WTC11 (cell line): ENCODE measurements at regions not wholly inside any gene's neighbourhood (a gene's known extent, or its start where the extent isn't known, plus 50 kb on each side); places are given as distances from the start of the nearest gene placed in this dataset.

ENCODE experiments used
- CREB1 ChIP-seq: sonication (generic); formaldehyde crosslinking; IDR thresholded peaks from 2 replicates; pipeline ENCODE4 v1.8.0; 2023; ENCODE audit warnings: mild to moderate bottlenecking, missing genetic modification reagents
- MXD4 ChIP-seq: fragments of 250-450 bp; sonication (Bioruptor Pico); IDR thresholded peaks from 2 replicates; pipeline ENCODE4 v1.8.0; 2021; ENCODE audit warnings: mild to moderate bottlenecking, moderate library complexity, borderline replicate concordance
- RORB ChIP-seq: fragments of 250-450 bp; sonication (Bioruptor Pico); IDR thresholded peaks from 2 replicates; pipeline ENCODE4 v1.9.0; 2021; ENCODE audit warnings: mild to moderate bottlenecking
- SOX15 ChIP-seq: fragments of 250-450 bp; sonication (Bioruptor Pico); IDR thresholded peaks from 2 replicates; pipeline ENCODE4 v1.9.0; 2021; ENCODE audit warnings: mild to moderate bottlenecking
- SP1 ChIP-seq: sonication (generic); formaldehyde crosslinking; conservative IDR thresholded peaks from 2 replicates; pipeline ENCODE4 v1.8.1; 2022; ENCODE audit warnings: missing genetic modification reagents
- TEAD1 ChIP-seq: sonication (generic); formaldehyde crosslinking; IDR thresholded peaks from 2 replicates; pipeline ENCODE4 v1.8.0; 2022; ENCODE audit warnings: mild to moderate bottlenecking, missing genetic modification reagents
- ZNF263 ChIP-seq: sonication (generic); formaldehyde crosslinking; IDR thresholded peaks from 2 replicates; pipeline ENCODE4 v1.8.1; 2022; ENCODE audit warnings: low read depth, mild to moderate bottlenecking, moderate library complexity, missing genetic modification reagents
- ZNF396 ChIP-seq: fragments of 250-450 bp; sonication (Bioruptor Pico); IDR thresholded peaks from 2 replicates; pipeline ENCODE4 v1.8.0; 2021; ENCODE audit warnings: mild to moderate bottlenecking, moderate library complexity, borderline replicate concordance
- TF ChIP-seq, protein P1 (sequence below): fragments of 200-600 bp; IDR thresholded peaks from 2 replicates; pipeline ENCODE4 v1.8.0; 2022; ENCODE audit warnings: antibody characterized with exemption
- TF ChIP-seq, protein P2 (sequence below): fragments of 250-450 bp; sonication (Bioruptor Pico); IDR thresholded peaks from 2 replicates; pipeline ENCODE4 v1.9.0; 2021; ENCODE audit warnings: mild to moderate bottlenecking
- TF ChIP-seq, protein P3 (sequence below): sonication (generic); formaldehyde crosslinking; IDR thresholded peaks from 2 replicates; pipeline ENCODE4 v1.8.0; 2022; ENCODE audit warnings: mild to moderate bottlenecking, missing genetic modification reagents
- TF ChIP-seq, protein P4 (sequence below): sonication (generic); formaldehyde crosslinking; IDR thresholded peaks from 2 replicates; pipeline ENCODE4 v1.8.1; 2022; ENCODE audit warnings: low read depth, missing genetic modification reagents, borderline replicate concordance
- TF ChIP-seq, protein P5 (sequence below): sonication (generic); formaldehyde crosslinking; IDR thresholded peaks from 2 replicates; pipeline ENCODE4 v1.8.1; 2023; ENCODE audit warnings: mild to moderate bottlenecking, missing genetic modification reagents, moderate library complexity
- TF ChIP-seq, protein P6 (sequence below): sonication (generic); formaldehyde crosslinking; IDR thresholded peaks from 2 replicates; pipeline ENCODE4 v1.8.1; 2022; ENCODE audit warnings: missing genetic modification reagents, borderline replicate concordance

DNA sequence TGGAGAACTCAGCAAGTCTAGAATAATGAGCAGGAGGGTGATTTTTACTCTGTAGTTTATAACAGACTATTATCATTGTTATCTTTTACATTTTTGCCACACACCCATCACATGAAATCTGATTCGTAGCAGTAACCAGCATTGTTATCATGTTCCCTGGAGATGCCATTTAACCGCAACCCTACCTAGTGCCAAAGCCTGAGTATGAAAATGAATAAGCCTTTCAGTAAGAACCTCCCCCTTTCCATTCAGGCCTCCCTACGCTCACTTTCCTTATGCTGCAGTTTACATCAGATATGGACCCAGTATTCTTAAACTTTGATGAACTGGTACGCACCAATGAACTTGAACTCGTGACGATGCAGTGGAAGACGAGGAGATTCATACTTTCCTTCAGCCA, 158.7 kb upstream of the SPRED1 start:
- TF ChIP-seq SOX15 (no peak), SP1 (CRISPR knock-in tag) (no peak), ZNF396 (CRISPR knock-in tag) (no peak), CREB1 (no peak), RORB (CRISPR knock-in tag) (no peak), ZNF263 (CRISPR knock-in tag) (no peak), MXD4 (CRISPR knock-in tag) (no peak), TEAD1 (no peak)
- TF ChIP-seq, protein P1, sequence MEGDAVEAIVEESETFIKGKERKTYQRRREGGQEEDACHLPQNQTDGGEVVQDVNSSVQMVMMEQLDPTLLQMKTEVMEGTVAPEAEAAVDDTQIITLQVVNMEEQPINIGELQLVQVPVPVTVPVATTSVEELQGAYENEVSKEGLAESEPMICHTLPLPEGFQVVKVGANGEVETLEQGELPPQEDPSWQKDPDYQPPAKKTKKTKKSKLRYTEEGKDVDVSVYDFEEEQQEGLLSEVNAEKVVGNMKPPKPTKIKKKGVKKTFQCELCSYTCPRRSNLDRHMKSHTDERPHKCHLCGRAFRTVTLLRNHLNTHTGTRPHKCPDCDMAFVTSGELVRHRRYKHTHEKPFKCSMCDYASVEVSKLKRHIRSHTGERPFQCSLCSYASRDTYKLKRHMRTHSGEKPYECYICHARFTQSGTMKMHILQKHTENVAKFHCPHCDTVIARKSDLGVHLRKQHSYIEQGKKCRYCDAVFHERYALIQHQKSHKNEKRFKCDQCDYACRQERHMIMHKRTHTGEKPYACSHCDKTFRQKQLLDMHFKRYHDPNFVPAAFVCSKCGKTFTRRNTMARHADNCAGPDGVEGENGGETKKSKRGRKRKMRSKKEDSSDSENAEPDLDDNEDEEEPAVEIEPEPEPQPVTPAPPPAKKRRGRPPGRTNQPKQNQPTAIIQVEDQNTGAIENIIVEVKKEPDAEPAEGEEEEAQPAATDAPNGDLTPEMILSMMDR = no peak
- TF ChIP-seq, protein P2, sequence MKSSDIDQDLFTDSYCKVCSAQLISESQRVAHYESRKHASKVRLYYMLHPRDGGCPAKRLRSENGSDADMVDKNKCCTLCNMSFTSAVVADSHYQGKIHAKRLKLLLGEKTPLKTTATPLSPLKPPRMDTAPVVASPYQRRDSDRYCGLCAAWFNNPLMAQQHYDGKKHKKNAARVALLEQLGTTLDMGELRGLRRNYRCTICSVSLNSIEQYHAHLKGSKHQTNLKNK (CRISPR knock-in tag) = no peak
- TF ChIP-seq, protein P3, sequence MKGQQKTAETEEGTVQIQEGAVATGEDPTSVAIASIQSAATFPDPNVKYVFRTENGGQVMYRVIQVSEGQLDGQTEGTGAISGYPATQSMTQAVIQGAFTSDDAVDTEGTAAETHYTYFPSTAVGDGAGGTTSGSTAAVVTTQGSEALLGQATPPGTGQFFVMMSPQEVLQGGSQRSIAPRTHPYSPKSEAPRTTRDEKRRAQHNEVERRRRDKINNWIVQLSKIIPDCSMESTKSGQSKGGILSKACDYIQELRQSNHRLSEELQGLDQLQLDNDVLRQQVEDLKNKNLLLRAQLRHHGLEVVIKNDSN = no peak
- TF ChIP-seq, protein P4, sequence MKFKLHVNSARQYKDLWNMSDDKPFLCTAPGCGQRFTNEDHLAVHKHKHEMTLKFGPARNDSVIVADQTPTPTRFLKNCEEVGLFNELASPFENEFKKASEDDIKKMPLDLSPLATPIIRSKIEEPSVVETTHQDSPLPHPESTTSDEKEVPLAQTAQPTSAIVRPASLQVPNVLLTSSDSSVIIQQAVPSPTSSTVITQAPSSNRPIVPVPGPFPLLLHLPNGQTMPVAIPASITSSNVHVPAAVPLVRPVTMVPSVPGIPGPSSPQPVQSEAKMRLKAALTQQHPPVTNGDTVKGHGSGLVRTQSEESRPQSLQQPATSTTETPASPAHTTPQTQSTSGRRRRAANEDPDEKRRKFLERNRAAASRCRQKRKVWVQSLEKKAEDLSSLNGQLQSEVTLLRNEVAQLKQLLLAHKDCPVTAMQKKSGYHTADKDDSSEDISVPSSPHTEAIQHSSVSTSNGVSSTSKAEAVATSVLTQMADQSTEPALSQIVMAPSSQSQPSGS (CRISPR knock-in tag) = no peak
- TF ChIP-seq, protein P5, sequence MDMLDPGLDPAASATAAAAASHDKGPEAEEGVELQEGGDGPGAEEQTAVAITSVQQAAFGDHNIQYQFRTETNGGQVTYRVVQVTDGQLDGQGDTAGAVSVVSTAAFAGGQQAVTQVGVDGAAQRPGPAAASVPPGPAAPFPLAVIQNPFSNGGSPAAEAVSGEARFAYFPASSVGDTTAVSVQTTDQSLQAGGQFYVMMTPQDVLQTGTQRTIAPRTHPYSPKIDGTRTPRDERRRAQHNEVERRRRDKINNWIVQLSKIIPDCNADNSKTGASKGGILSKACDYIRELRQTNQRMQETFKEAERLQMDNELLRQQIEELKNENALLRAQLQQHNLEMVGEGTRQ (CRISPR knock-in tag) = no peak
- TF ChIP-seq, protein P6, sequence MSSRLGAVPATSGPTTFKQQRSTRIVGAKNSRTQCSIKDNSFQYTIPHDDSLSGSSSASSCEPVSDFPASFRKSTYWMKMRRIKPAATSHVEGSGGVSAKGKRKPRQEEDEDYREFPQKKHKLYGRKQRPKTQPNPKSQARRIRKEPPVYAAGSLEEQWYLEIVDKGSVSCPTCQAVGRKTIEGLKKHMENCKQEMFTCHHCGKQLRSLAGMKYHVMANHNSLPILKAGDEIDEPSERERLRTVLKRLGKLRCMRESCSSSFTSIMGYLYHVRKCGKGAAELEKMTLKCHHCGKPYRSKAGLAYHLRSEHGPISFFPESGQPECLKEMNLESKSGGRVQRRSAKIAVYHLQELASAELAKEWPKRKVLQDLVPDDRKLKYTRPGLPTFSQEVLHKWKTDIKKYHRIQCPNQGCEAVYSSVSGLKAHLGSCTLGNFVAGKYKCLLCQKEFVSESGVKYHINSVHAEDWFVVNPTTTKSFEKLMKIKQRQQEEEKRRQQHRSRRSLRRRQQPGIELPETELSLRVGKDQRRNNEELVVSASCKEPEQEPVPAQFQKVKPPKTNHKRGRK = no peak
